Central memory CD8-positive, alpha-beta T cell (primary cell): ENCODE measurements at regions not wholly inside any gene's neighbourhood (a gene's known extent, or its start where the extent isn't known, plus 50 kb on each side); places are given as distances from the start of the nearest gene placed in this dataset.

ENCODE experiments used
- ATAC-seq: fragments of 150-1000 bp; cut with Tn5 transposase; replicated peaks from 2 replicates; pipeline ENCODE4 v1.10.0; 2022; ENCODE audit warnings: mild to moderate bottlenecking, moderate FRiP score, moderate number of reproducible peaks; ENCODE audit not compliant: poor library complexity, severe bottlenecking; ENCODE audit errors: extremely low read depth
- DNase-seq, 2 donors: peaks; one replicate each; pipeline ENCODE4 v3.0.0; 2021; ENCODE audit warnings: low spot score in 2 of 2
- H3K27ac Mint-ChIP-seq: one replicate; pipeline ENCODE4 v1.8.0; 2022; ENCODE audit warnings: low read depth, mild to moderate bottlenecking, moderate library complexity, mixed read lengths
- H3K27me3 Mint-ChIP-seq: one replicate; pipeline ENCODE4 v1.8.0; 2022; ENCODE audit warnings: mixed read lengths
- H3K36me3 Mint-ChIP-seq: one replicate; pipeline ENCODE4 v1.8.0; 2022; ENCODE audit warnings: mild to moderate bottlenecking, moderate library complexity, mixed read lengths; ENCODE audit not compliant: insufficient read depth
- H3K4me1 Mint-ChIP-seq: one replicate; pipeline ENCODE4 v1.8.0; 2022; ENCODE audit warnings: mixed read lengths
- H3K4me3 Mint-ChIP-seq: one replicate; pipeline ENCODE4 v1.8.0; 2022; ENCODE audit warnings: mild to moderate bottlenecking, moderate library complexity, mixed read lengths
- H3K9me3 Mint-ChIP-seq: one replicate; pipeline ENCODE4 v1.8.0; 2022; ENCODE audit warnings: mixed read lengths

- ATAC-seq (no peak), DNase-seq (no peak)
- peaks cover 6% of the 10 kb centered on the region for H3K9me3 Mint-ChIP-seq
- no peak overlapping the region for H3K4me3 Mint-ChIP-seq
- no peak overlapping the region for H3K27ac Mint-ChIP-seq
- peaks cover 23% of the 10 kb centered on the region for H3K27me3 Mint-ChIP-seq
- H3K4me1 Mint-ChIP-seq = no peaks in the 10 kb centered on the region
- no peaks in the 10 kb centered on the region for H3K36me3 Mint-ChIP-seq
Observed at GRCh38 chr20:48056218-48056617, 270.9 kb upstream of the SULF2 start.

DNA sequence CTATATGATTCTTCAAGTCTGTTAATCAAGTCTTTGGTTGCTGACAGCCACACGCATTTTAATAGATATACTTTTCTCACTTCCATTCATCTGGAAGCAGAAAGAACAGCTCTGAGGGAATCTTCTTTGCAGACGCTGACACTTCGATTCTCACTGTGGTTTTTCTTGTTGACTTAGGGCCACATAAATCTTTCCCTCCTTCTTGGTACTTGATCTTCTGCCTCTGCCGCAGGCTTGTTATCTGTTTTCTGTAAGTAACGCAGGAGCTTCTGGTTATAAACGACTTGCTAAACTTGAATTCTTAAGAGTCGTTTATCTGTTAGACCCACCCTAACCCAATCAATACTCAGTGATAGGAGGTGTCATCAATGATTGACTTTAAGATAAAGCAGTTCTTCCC is 268.8 kb upstream of the SULF2 start:
- no peaks in the 10 kb centered on the region for H3K4me1 Mint-ChIP-seq
- DNase-seq (no peak), ATAC-seq (no peak)
- H3K4me3 Mint-ChIP-seq = no peak overlapping the region
- H3K9me3 Mint-ChIP-seq = peaks cover 6% of the 10 kb centered on the region
- H3K27ac Mint-ChIP-seq = no peak overlapping the region
- no peaks in the 10 kb centered on the region for H3K36me3 Mint-ChIP-seq
- H3K27me3 Mint-ChIP-seq = peaks cover 27% of the 10 kb centered on the region

GRCh38 chr20:48052475-48052835 is 267.2 kb upstream of the SULF2 start:
- DNase-seq (no peak), ATAC-seq (no peak)
- no peaks in the 10 kb centered on the region for H3K36me3 Mint-ChIP-seq
- no peak overlapping the region for H3K27ac Mint-ChIP-seq
- no peak overlapping the region for H3K4me3 Mint-ChIP-seq
- no peaks in the 10 kb centered on the region for H3K4me1 Mint-ChIP-seq
- H3K27me3 Mint-ChIP-seq = peaks cover 27% of the 10 kb centered on the region
- peaks cover 4% of the 10 kb centered on the region for H3K9me3 Mint-ChIP-seq

- H3K4me3 Mint-ChIP-seq = no peak overlapping the region
- H3K9me3 Mint-ChIP-seq = no peaks in the 10 kb centered on the region
- no peaks in the 10 kb centered on the region for H3K36me3 Mint-ChIP-seq
- H3K4me1 Mint-ChIP-seq = no peaks in the 10 kb centered on the region
- ATAC-seq (no peak), DNase-seq (no peak)
- peaks cover 21% of the 10 kb centered on the region for H3K27me3 Mint-ChIP-seq
- H3K27ac Mint-ChIP-seq = no peak overlapping the region
Observed at GRCh38 chr20:48051794-48052474, 266.7 kb upstream of the SULF2 start.

DNA sequence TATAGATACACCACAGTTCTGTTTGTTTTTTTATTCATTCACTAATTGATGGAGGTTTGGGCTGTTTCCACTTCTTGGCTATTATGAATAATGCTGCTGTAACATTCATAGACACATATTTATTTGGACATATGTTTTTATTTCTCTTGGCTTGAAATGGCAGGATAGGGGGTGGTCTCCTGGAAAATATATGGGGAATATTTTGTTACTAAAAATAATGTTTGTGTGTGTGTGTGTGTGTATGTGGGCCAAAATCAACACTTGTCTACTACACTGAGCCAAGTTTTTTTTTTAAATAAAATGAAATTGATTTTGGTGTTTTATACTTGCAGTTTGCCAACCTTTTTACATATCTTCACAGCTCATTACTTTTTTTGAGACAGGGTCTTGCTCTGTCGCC is 264.4 kb upstream of the SULF2 start:
- Mint-ChIP-seq H3K36me3 (no peaks in the 10 kb centered on the region), H3K9me3 (no peaks in the 10 kb centered on the region), H3K4me3 (no peak overlapping the region), H3K27me3 (peaks cover 31% of the 10 kb centered on the region), H3K4me1 (no peaks in the 10 kb centered on the region), H3K27ac (no peak overlapping the region)
- ATAC-seq = no peak
- no peak for DNase-seq

DNA sequence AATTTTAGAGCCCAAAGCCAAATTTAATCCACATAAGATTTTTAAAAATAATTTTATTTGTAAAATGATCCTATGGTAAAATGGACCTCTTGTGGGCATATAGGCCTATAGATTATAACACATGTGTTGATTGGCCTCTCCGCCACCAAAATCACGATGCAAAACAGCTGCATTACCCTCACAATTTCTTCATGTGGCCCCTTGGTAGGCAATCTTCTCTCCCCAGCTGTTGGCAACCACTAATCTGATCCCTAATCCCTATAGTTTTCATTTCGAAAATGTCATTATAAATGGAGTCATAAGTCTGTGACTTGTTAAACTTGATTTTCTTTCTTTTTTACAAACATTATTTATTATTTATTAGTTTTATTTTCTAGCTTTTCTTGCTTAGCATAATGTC is 263.9 kb upstream of the SULF2 start:
- no peaks in the 10 kb centered on the region for H3K4me1 Mint-ChIP-seq
- no peak overlapping the region for H3K27ac Mint-ChIP-seq
- H3K27me3 Mint-ChIP-seq = peaks cover 31% of the 10 kb centered on the region
- DNase-seq = no peak
- ATAC-seq = no peak
- no peak overlapping the region for H3K4me3 Mint-ChIP-seq
- no peaks in the 10 kb centered on the region for H3K36me3 Mint-ChIP-seq
- H3K9me3 Mint-ChIP-seq = no peaks in the 10 kb centered on the region

GRCh38 chr20:48047447-48047846 is 262.2 kb upstream of the SULF2 start:
- Mint-ChIP-seq H3K9me3 (no peaks in the 10 kb centered on the region), H3K27ac (no peak overlapping the region), H3K27me3 (peaks cover 31% of the 10 kb centered on the region), H3K4me1 (no peaks in the 10 kb centered on the region), H3K36me3 (no peaks in the 10 kb centered on the region), H3K4me3 (no peak overlapping the region)
- DNase-seq = no peak
- no peak for ATAC-seq

GRCh38 chr20:48042628-48043027 is 257.3 kb upstream of the SULF2 start:
- peaks cover 30% of the 10 kb centered on the region for H3K27me3 Mint-ChIP-seq
- H3K36me3 Mint-ChIP-seq = no peaks in the 10 kb centered on the region
- H3K4me1 Mint-ChIP-seq = no peaks in the 10 kb centered on the region
- H3K9me3 Mint-ChIP-seq = no peaks in the 10 kb centered on the region
- no peak overlapping the region for H3K4me3 Mint-ChIP-seq
- no peak overlapping the region for H3K27ac Mint-ChIP-seq
- no peak for DNase-seq
- no peak for ATAC-seq

DNA sequence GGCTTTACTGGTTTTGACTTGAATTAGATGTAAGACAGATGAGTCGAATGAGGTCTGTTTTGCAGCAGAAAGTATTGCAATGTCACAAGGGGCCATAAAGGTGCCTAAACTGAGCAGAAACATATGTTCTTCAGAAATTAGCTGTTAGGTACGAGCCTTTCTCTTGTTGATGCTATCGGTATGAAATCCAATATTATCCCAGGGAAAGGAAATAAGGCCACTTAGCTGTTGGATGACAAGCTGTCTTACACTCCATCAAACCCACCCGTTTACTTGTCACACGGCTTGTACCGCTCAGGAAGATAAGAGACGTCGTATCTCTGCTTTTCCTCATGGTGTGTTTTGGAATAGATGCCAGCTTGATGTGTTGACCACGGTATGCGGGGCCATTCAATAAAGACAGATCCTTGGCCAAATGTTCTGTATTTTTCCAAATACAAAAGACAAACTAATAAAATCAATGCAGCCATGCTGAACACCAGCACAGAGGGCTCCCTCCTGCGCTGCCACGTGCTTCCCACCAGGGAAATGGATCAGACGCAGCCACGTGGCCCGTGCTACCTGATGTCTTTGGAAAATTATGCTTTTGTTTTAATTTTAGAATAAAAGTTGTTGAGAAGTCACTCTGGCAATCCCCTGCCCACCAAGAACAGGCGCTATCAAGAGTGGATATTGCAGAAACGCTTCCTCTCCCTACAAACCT is 255.9 kb upstream of the SULF2 start:
- peaks cover 37% of the 10 kb centered on the region for H3K27me3 Mint-ChIP-seq
- DNase-seq (no peak), ATAC-seq (no peak)
- no peak overlapping the region for H3K4me3 Mint-ChIP-seq
- no peaks in the 10 kb centered on the region for H3K9me3 Mint-ChIP-seq
- H3K36me3 Mint-ChIP-seq = no peaks in the 10 kb centered on the region
- H3K4me1 Mint-ChIP-seq = no peaks in the 10 kb centered on the region
- no peak overlapping the region for H3K27ac Mint-ChIP-seq

- H3K4me3 Mint-ChIP-seq = no peak overlapping the region
- H3K27me3 Mint-ChIP-seq = peaks cover 31% of the 10 kb centered on the region
- H3K4me1 Mint-ChIP-seq = no peaks in the 10 kb centered on the region
- DNase-seq = no peak
- ATAC-seq = no peak
- H3K9me3 Mint-ChIP-seq = no peaks in the 10 kb centered on the region
- no peaks in the 10 kb centered on the region for H3K36me3 Mint-ChIP-seq
- H3K27ac Mint-ChIP-seq = no peak overlapping the region
Observed at GRCh38 chr20:48040491-48040890, 255.2 kb upstream of the SULF2 start.

DNA sequence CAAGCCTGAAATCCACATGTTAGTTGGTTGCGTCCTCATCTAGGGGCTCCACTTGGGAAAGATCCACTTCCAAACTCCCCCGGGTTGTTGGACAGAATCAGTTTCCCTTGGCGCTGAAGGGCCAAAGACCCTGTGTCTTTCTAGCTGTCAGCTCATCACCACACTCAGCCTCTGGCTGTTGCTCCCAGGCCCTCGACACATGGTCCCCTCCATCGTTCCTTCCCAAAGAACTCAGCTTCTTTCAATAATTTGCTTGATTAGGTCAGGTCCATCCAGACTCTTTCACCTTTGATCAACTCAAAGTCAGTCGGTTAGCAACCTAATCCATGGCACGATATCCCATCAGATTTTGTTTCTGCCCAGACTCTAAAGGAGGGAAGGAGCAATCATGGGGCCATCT is 254.8 kb upstream of the SULF2 start:
- ATAC-seq = no peak
- peaks cover 31% of the 10 kb centered on the region for H3K27me3 Mint-ChIP-seq
- H3K27ac Mint-ChIP-seq = no peak overlapping the region
- no peaks in the 10 kb centered on the region for H3K36me3 Mint-ChIP-seq
- no peak for DNase-seq
- H3K4me3 Mint-ChIP-seq = no peak overlapping the region
- H3K9me3 Mint-ChIP-seq = no peaks in the 10 kb centered on the region
- no peaks in the 10 kb centered on the region for H3K4me1 Mint-ChIP-seq

DNA sequence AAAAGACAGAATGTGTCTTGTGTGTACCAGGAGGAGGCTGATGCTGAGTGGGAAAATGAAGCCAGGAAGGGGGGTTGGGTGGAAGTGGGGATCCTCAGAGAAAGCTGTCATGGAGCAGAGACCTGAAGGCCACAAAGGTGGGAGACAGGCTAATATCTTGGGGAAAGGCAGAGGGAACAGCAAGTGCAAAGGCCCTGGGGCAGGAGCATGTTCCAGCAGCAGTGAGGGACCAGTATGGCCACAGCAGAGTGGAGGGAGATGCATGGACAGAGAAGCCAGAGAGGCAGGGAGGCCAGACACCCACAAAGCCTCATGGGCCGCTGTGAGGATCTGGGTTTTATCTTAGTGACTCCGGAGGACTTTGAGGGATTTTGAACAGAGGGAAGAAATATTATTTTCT is 254.2 kb upstream of the SULF2 start:
- Mint-ChIP-seq H3K27me3 (peaks cover 34% of the 10 kb centered on the region), H3K36me3 (no peaks in the 10 kb centered on the region)

GRCh38 chr20:48038713-48039112 is 253.4 kb upstream of the SULF2 start:
- Mint-ChIP-seq H3K4me3 (no peak overlapping the region), H3K9me3 (no peaks in the 10 kb centered on the region)

More for the DNA sequence above, 254.2 kb upstream of the SULF2 start:
- no peaks in the 10 kb centered on the region for H3K4me1 Mint-ChIP-seq
- no peaks in the 10 kb centered on the region for H3K9me3 Mint-ChIP-seq
- no peak for ATAC-seq
- no peak overlapping the region for H3K27ac Mint-ChIP-seq
- no peak overlapping the region for H3K4me3 Mint-ChIP-seq
- no peak for DNase-seq

More at GRCh38 chr20:48038713-48039112, 253.4 kb upstream of the SULF2 start:
- no peak for ATAC-seq
- Mint-ChIP-seq H3K36me3 (no peaks in the 10 kb centered on the region), H3K27ac (no peak overlapping the region), H3K4me1 (no peaks in the 10 kb centered on the region), H3K27me3 (peaks cover 35% of the 10 kb centered on the region)
- DNase-seq = no peak
